ENCODE measurements at regions not wholly inside any gene's neighbourhood (a gene's known extent, or its start where the extent isn't known, plus 50 kb on each side); places are given as distances from the start of the nearest gene placed in this dataset.

- TF ChIP-seq EZH2 (IDR thresholded peaks at IDR 0.05; ENCODE audit: insufficient read depth, poor library complexity, severe bottlenecking), result no peak
- no peak for TF ChIP-seq EZH2phosphoT487 (IDR thresholded peaks at IDR 0.05; ENCODE audit: insufficient read depth, low read depth)
These were observed 118.6 kb upstream of the GADL1 start for GRCh38 chr3:31013090-31013489.

Measured in GM23248 (cell line).